AG09319 (cell line): ENCODE measurements at regions not wholly inside any gene's neighbourhood (a gene's known extent, or its start where the extent isn't known, plus 50 kb on each side); places are given as distances from the start of the nearest gene placed in this dataset.

Experiments
- DNase-seq: peaks from one replicate; pipeline ENCODE4 v3.0.0-alpha.2; 2010; ENCODE audit warnings: low read depth; ENCODE audit errors: extremely low read depth
- CTCF ChIP-seq: IDR thresholded peaks from 2 replicates; pipeline ENCODE4 v1.5.1; 2011; ENCODE audit warnings: low read depth, mild to moderate bottlenecking, inconsistent platforms, low read length, moderate library complexity

DNA sequence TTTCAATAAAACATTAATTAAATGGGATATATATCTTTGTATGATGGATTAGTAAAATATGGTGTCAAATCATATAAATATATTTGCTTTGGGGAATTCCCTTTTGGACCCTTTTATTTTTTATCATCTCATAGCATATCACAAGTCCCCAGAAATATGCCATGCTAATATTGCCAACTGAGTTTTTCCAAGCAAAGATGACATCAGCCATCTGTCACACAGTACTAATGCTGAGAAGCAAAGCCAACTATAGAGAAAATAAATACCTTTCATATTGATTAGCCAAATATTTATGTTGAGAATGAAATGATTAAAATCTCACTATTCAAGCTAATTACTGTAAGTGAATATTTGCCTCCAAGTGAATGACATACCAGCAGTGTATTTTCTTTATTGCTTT is 575.3 kb downstream of the ETV1 start:
- no peak for TF ChIP-seq CTCF

DNA sequence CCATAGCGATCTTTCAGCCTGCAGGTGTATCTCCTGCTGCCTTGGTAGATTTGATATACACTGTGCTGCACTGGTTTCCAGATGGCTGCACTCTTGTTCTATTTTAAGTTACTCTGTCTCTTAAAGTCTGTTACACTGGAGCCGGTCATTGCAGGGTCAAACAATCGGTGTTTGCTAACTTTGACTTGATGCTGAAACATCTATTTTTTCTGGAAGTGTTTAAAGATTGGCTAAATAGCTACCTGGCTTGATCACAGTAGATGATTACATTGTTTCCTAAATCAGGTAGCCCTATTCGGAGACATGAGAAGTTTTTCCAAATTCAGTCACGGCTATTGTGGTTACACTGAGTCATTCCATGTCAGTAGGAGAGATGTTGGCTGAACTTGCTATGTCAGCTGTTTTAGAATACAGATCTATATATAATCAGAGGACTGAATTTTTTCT is 574.8 kb downstream of the ETV1 start:
- no peak for TF ChIP-seq CTCF
- DNase-seq: no peak

More for the DNA sequence above, 575.3 kb downstream of the ETV1 start:
- no peak for DNase-seq

- DNase-seq: no peak
- TF ChIP-seq CTCF: no peak
Observed at GRCh38 chr7:13416071-13416470, 573.4 kb downstream of the ETV1 start.

DNA sequence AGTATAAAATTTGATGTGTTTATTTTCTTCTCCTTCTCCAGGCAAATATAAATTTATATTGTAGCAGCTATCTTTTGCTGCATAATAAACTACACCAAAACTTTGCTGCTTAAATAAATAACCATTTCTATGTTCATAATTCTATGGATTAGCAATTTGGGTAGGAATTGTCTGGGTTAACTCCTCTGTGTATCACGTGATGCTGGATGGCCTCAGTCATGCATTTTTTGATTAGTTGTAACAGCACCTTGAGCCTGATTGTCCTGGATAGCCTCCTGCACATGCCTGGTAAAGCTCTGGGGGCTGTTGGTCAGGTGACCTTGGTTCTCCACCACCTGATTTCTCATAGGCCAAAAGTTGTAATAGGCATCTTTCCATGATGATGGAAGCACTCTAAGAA is 572.9 kb downstream of the ETV1 start:
- no peak for TF ChIP-seq CTCF
- no peak for DNase-seq

DNA sequence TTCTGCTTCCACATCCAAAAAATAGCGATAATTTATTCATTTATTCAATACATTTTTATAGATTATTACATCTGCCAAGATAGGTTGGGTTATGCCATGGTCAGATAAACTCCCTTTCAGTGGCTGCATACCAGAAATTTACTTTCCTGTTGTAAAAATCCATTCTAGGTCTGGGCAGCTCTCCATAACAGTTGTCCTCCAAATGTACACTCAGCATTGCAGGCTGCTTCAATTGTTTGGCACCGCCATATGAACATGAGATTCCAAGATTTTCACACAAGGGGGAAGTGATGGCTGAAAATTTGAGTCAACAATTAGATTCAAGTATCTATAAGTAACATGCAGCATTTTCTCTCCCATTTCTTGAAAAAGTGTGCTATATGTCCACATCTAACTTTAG is 568.7 kb downstream of the ETV1 start:
- no peak for TF ChIP-seq CTCF
- DNase-seq: no peak

- TF ChIP-seq CTCF: no peak
- no peak for DNase-seq
Observed at GRCh38 chr7:13421776-13422175, 567.7 kb downstream of the ETV1 start.

- no peak for DNase-seq
- no peak for TF ChIP-seq CTCF
Observed at GRCh38 chr7:13433946-13434345, 555.5 kb downstream of the ETV1 start.
